ENCODE measurements at regions not wholly inside any gene's neighbourhood (a gene's known extent, or its start where the extent isn't known, plus 50 kb on each side); places are given as distances from the start of the nearest gene placed in this dataset.
A peak's percentile ranks its signal among the peaks of the same experiment; 100 is the strongest.
"Not testable (repeated sequence)": the region's sequence is repeated elsewhere in the genome, so short reads cannot be mapped to it uniquely, and the experiment has no call there.

DNA sequence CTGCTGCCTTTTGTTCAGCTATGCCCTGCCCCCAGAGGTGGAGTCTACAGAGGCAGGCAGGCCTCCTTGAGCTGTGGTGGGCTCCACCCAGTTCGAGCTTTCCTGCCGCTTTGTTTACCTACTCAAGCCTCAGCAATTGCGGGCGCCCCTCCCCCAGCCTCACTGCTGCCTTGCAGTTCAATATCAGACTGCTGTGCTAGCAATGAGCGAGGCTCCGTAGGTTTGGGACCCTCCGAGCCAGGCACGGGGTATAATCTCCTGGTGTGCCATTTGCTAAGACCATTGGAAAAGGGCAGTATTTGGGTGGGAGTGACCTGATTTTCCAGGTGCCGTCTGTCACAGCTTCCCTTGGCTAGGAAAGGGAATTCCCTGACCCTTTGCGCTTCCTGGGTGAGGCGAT, 51.9 kb downstream of the DIPK2A start:
- ATAC-seq, result not testable (repeated sequence)

DNA sequence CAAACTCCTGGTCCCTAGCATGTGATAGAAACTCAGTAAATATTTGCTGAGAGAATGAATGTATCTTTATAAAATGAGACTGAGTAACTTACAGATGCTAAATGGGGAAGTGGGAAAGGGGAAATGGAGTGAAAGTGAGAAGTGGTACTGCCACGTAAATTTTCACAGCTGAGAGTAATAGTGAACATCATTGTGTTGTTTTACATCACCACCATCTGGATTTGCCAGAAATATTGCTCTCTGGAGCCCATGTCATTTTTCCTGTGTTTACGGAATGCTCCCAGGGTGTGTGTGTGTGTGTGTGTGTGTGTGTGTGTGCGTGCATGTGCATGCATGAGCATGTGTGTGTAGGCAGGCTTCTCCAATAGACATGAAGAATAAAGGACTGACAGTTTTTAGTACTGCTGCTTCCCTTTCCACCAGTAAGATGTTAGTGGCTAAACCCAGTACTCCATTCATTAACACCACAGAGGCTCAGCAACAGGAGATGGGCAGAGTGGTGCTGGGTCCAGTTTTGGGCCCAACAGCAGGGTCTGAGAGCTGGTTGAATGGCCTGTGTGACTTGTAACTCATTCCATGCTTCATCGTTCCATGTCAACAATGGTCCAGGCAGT, 57.3 kb downstream of the DIPK2A start:
- ATAC-seq, result no peak

DNA sequence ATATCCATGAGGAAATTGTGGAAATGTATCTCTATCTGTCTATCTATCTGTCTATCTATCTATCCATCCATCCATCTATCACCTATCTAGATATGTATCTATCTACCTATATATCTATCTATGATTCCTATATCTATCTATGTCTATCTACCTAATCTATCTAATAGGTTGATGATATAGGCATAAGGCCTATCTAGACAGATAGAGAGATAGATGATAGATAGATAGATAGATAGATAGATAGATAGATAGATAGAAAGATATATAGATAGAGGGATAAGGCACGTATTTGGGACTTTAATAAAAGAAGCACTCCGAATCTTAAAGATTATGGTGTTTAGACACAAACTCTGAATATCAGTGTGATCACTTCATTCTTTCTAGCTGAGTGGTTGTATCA, 58.1 kb downstream of the DIPK2A start:
- no peak for ATAC-seq

DNA sequence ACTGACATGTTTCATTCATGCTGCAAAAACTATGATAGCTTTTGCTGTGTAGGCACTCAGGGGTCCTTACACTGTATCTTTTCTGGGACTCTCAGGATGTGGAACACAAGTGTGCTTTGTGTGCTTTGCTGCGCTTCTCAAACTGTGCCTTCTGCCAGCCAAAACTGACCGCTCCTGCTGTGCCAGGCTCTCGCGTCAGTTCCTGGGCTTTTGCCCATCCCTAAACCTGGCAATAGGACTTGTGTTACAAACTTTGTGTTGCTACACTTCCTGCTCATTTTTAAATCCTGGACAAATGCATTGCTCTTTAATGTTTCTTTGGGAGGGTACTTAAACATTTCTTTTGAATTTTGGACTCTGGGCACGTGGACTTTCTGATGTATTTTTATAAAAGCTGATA, 60.3 kb downstream of the DIPK2A start:
- ATAC-seq, result peak; percentile 61

DNA sequence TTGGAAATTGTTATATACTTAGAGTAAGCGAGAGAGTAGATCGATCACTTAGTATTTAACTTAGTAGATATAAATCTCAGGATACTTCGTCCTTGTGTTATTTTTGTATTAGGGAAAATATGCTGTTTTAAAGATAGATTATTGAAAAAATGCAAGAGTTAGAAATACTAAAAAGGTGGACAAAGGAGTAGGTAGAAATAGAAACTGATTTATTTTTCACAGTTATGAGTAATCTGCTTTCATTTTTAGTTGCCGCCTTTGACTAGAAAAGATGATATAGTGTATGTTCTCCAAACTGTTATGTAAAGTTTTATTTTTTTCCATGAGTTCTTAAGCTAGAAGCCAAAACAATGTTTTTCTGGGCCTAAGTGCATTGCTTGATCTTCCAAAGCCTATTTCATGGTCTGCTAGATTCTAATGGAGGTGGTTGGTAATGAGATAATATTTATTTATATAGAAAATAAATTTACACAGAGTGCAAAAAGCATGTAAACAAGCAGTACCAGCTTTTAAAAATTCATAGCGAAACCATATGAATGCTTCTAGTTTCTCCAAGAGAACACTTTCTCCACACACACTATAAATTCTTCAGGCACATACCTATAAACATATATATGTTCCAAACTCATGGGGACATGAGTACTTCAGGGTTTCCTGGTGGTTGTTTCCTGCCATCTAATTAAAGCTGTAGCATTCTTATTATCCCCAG, 61.1 kb downstream of the DIPK2A start:
- ATAC-seq, result no peak

DNA sequence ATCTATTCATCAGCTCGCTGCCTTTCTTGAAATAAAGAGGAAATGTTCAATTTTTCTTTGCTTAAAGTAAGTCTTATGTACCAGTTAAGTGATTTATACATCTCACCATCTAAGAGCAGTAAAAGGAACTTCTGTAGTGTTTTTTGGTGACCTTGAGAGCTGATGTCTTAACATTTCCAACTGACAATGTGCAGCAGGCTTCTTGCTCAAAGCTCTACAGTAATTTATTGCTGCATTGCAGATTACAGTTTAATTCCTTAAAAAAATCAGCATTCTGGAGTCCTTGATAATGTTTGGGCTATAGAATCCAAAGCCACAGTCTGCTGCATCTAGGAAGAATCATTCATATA, 61.6 kb downstream of the DIPK2A start:
- no peak for ATAC-seq

DNA sequence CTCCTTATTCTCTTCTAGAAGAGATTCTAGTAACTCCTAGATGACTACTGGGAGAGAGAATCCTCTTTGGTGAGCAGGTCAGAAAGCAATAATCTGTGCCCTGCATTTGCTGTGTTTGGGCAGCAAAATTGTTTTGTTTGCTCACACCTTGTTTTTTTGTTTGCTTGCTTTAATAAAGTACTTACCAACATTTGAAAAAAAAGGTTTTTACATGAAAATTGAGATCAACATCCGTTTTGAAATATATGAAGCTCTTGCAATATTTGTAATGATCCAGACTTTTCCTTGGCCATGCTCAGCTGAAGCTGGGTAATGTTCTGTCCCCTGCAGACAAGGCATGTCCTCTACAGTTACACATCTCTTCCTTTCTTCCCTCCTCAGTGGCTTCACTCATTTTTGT, 62.2 kb downstream of the DIPK2A start:
- ATAC-seq, result no peak

DNA sequence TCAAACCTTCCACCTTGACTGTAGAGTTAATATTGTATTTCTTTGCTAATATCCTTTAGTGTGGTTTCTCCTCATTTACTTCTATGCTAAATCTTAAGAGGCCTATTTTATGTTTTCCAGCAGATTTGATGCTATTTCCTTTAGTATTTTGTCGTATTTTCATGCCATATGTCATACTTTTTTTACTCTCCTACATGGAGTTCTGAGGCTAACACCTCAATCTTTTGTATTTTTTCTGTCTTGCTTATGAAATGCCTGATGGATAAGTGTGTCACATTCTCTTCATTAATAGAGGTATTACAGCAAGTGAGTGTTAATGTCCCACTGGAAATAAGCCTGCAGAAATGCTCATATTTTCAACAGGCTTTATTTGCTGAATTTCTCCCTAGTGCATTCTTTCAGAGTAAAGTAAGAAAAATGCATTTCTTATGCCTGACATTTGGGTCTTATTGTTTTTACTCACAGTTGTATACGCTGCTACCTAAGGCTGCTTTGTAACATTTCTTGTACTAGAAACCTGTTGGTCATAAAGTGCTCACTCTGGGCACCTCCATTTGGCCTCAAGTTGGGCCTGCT, 63.2 kb downstream of the DIPK2A start:
- no peak for ATAC-seq

DNA sequence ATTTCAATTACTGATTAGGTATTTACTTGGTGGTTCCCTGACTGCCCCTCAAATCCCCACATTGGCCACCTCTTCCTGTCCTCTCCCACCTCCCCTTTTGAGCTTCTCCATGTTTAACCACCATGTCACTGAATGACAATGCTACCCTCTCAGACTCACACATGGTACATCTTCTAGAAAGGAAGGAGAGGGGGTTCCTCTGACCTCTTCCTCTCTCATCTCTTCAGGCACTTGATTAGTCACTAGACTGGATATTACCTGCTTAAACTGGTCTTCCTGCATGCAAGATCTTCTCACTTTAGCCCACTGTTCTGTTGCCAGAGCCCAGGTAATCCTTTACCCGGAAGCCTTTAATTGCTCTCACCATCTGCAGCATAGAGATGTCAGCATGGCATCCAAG, 64.9 kb downstream of the DIPK2A start:
- ATAC-seq, result no peak

DNA sequence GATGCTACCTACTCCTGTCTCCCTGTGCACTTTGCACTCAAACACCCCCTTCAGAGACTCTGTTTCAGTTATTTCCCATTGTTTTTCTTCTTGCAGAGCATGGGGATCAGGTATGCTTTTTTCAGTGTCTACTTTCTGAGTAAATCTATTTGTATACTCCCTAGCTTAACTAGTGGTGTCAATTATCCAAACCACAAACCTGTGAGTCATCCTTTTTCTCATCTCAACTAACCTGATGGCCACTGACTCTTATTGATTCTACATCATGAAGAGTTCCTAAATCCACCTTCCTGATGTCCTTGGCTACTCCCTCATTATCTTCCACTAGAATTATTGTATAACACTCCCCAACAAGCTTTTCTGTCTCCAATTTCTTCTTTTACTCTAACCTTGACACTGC, 68.0 kb downstream of the DIPK2A start:
- ATAC-seq, result peak; percentile 29

DNA sequence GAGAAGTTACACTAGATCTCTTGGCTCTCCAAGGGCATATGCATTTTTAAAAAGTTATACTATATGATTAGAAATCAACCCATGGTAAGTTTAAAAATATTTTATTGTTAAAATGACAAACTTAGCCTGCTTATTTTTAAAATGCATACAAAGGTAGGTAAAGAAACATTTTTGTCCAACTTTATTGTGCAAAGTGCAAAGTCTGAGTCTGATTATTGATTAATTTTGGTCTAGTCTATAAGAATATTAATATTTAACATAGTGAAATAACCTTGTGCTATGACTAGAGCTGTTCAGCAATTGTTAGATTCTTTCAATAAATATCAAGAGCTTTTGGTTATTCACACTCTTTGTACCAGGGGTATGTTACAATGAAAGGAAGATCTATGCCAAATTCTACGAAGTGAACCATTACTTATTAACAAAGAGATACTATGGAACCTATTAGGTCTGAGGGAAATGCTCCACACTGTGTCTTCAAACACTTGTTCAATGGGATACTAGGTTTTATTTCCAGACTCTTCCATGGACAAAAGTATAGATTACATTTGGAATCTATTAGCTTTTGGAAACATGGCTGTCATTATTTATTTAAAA, 70.4 kb downstream of the DIPK2A start:
- no peak for ATAC-seq

DNA sequence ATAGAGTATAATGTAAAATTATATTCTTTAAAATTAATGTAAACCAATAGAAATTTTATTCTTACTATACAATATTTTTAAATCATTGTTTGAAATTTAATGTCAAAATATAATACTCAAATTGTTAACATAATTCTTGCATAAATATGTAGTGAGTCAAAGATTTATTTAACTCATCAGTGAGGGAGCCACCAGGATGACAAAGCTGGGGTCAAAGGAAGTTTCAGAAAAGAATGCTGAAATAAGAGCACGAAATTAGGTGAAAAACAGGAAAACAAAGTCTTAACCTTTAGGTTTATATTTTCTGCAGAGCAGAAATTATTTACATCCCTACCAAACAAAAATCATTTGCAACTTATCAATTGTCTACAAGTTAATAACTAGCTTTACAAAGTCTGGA, 74.1 kb downstream of the DIPK2A start:
- no peak for ATAC-seq

DNA sequence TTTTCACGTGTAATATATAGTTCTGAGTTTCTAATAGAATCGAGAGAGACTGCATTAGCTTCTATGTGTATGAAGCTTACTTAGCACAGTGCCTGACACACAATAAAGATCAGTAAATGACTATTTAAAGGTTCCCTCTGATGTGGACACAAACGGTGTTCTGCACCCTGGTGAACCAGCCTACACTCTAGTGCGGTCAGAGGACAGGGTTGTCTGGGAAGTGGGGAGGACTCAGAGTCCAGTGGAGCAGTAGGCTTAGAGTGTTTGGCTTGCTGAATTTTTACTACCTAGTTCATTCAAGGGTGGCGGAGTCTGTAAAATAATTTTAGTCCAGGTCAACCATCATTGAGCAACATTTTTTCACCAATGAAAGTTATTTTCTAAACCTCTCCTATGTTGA, 77.8 kb downstream of the DIPK2A start:
- no peak for ATAC-seq

DNA sequence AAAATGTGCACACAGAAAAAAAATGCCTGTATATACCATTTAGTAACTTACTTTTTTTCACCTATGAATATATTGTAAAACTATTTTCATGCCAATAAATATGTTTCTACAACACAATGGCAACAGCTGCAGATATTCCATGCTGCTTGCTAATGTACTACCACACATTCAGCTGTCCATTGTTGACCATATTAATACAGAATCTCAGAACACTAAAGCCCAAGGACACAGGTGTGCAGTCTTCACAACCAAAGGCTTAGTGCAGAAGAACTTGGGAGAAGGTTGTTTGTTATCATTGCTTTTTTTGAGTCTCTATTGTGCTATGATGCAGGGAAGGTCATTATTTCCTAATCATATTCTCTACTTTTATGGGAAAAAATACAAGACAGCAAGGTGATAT, 79.6 kb downstream of the DIPK2A start:
- ATAC-seq, result no peak

DNA sequence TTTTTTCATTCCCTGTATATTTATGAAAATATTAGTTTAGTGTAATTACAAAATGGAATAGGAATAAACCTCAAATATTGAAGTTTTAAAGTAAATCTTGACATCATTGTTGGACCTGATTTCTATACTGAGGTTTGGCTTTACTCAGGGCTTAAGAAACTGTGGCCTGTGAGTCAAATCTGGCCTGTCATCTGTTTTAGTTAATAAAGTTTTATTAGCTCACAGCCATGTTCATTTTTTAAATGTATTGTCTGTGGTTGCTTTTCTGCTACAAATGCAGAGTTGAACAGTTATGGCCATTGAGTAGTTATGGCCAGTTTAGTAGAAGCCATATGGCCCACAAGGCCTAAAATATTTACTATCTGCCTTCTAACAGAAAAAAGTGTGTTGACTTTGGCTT, 80.7 kb downstream of the DIPK2A start:
- ATAC-seq, result no peak

DNA sequence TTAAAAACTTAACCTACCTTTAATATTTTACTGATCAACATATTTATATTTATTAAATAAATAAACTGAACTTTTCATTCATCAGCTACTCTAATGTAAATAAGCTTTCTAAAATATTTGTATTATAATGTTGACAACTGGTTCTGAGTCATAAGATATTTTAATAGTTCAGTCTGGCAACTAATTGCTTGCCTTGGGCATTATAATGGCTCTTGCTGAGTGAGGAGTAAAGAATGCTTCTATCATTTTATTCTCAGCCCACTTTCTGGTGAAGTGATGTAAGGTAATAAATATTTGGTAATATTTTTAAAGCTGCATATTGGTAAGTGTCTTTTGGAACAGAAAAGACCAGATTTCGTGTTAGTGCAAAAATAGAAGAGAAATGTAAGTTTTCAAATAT, 81.5 kb downstream of the DIPK2A start:
- ATAC-seq, result no peak

DNA sequence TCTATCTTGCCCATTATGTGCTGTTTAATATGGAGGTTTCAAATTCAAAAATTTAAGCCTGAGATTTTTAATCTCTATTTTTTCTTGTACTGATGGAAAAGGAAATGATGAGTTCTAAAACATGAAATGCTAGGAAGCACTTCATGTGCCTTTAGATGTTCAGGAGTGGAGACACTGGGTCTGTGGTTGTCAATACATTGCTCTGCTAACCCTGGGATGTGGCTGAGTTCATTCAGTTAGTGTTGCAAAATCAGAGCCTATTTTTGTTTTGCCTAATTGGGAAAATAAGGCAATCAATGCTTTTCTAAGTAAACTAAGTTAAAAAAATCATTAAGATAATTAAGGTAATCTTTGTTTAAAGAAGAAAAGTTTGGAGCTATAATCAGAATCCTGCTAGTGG, 83.1 kb downstream of the DIPK2A start:
- no peak for ATAC-seq

DNA sequence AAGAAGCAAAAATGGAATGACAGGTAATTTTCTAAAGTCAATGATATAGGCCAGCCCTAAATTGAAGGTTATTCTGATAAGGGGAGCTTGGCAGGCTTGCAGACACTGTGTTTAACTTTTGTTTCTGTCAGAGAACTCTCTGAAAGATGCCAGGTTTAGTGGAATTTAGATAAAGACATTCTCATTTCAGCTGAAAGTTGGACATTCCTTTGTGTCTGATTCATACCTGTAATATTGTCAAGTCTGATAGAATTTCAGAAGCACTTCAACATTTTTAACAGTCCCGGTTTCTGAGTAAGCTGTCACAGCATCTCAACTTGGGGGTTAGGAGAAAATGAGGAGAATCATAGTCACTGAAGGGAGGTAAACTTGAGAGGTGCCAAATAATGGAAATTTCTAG, 84.0 kb downstream of the DIPK2A start:
- ATAC-seq, result no peak

DNA sequence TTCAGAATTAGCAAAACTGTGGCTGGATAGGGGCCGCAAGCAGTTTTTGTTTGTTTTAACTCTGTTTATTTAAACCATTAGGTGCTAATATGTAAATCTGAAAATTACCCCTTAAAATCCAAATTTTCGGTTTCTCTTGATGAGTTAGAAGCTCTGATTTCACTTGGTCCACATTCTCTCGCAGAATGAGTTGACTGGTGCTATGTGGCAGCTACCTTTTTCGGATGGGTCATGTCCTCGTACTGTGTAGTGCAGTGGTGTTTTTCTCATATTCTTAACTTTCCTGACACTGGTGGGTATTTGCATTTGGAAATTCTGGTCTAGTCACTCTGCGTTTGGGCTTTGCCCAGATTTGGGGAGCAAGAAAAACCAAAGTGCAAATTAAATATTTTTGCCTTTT, 87.1 kb downstream of the DIPK2A start:
- ATAC-seq, result no peak

DNA sequence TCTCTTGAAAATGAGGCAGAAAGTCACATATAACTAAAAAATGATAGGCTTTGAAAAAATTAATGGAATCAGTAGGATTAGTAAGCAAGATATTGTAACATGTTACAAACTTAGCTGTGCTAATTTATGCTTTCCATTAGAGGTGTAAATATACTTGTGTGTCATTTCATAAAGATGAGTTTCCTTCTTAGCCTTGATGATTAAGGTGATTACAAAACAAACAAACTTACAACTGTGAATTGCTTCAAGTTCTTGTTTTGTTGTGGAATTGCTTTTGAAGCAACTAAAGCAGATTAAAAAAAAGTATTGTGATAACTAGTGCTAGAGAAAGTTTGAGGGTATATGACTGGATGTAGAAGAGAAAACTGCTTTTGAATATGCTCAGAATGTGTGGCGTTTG, 87.9 kb downstream of the DIPK2A start:
- no peak for ATAC-seq

DNA sequence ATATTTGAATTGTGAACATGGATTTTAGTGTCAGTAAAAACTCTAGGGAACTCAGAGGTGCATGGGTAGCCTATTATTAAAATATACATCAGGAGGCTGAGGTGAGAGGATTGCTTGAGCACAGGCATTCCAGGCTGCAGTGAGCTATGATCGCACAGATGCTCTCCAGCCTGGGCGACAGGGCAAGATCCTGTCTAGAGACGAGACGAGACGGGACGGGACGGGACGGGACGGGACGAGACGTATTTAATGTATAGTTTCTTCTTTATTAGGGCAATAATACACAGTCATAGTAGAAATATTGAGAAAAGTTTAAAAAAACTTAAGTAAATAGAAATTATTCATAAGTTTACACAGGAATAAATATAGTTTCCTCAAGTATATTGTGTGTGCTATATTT, 89.3 kb downstream of the DIPK2A start:
- no peak for ATAC-seq

DNA sequence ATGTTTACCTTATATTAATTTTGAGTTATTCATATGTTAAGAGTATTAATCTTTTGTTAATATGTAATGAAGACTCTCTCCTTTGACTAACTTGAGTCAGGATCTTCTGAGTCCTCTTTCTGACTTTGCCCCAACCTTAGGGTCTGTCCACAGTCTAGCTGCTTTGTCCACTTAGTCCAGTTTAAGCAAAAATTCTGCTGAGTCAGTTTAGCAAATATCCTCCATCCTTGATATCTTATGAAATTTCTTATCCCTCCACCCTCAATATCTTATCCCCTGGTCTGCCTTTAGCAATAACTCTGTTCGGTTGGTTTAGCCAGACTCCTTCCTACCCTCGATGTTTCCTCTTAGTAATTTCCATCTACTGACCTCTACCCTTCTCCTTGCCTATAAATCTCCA, 91.7 kb downstream of the DIPK2A start:
- ATAC-seq, result no peak

DNA sequence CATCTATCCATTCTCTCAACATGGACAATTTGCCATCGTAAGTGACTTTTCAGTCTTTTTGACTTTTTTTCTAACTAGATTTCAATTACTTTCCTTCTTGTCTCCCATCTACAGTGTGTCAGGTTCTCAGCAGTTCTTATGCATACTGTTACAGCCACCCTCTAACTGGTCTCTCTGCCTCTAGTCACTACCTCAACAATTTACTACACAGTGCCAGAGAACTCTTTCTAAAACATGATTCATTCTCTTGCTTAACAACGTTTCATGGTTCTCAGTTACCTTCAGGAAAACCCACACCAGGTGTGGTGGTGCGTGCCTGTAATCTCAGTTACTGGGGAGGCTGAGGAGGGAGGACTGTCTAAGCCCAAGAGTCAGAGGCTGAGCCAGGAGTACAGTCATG, 95.4 kb downstream of the DIPK2A start:
- no peak for ATAC-seq

DNA sequence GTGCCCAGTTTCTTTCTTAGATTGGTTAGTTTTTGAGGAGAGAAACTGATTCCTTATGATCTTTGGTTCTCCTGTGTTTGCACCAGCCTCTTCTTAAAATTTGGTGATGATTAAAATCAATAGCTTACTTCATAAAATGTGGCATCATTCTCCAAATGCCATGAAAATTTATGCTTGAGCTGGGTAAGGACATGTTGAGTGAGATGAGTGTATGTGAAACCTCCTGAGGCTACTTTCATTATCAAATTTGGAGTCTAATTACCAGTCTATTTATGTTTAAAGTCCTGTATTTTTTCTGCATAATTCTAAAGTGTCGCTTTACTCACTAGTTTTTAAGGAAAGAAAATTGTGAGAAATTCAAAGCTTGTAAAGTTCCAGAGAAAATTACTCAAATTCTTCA, 102.1 kb downstream of the DIPK2A start:
- ATAC-seq, result no peak
